Parathyroid adenoma (tissue), 2 donors: ENCODE measurements at regions not wholly inside any gene's neighbourhood (a gene's known extent, or its start where the extent isn't known, plus 50 kb on each side); places are given as distances from the start of the nearest gene placed in this dataset.

Experiments
- H2AFZ ChIP-seq: fragments of 300-600 bp; sonication (generic); one replicate; pipeline ENCODE4 v1.7.0; 2017; ENCODE audit warnings: antibody characterized with exemption, mild to moderate bottlenecking
- H3K27ac ChIP-seq: fragments of 300-600 bp; sonication (generic); one replicate; pipeline ENCODE4 v1.7.0; 2017
- H3K27me3 ChIP-seq: fragments of 300-600 bp; sonication (generic); one replicate; pipeline ENCODE4 v1.7.0; 2017; ENCODE audit warnings: low read length; ENCODE audit not compliant: control insufficient read depth, insufficient read depth
- H3K36me3 ChIP-seq: fragments of 300-600 bp; sonication (generic); one replicate; pipeline ENCODE4 v1.7.0; 2017; ENCODE audit warnings: low read length; ENCODE audit not compliant: control insufficient read depth, insufficient read depth
- H3K4me1 ChIP-seq: fragments of 300-600 bp; sonication (generic); one replicate; pipeline ENCODE4 v1.7.0; 2017; ENCODE audit warnings: control low read depth
- H3K4me2 ChIP-seq: fragments of 300-600 bp; sonication (generic); one replicate; pipeline ENCODE4 v1.7.0; 2017; ENCODE audit warnings: low read length
- H3K4me3 ChIP-seq: fragments of 300-600 bp; sonication (generic); one replicate; pipeline ENCODE4 v1.7.0; 2017; ENCODE audit warnings: low read depth, low read length
- H3K79me2 ChIP-seq: fragments of 300-600 bp; sonication (generic); one replicate; pipeline ENCODE4 v1.7.0; 2017; ENCODE audit warnings: control low read depth
- H3K9ac ChIP-seq: fragments of 300-600 bp; sonication (generic); one replicate; pipeline ENCODE4 v1.7.0; 2017; ENCODE audit warnings: mild to moderate bottlenecking
- H3K9me3 ChIP-seq: fragments of 300-600 bp; sonication (generic); one replicate; pipeline ENCODE4 v1.7.0; 2017; ENCODE audit warnings: low read length; ENCODE audit not compliant: control insufficient read depth
- CTCF ChIP-seq: fragments of 300-600 bp; sonication (generic); IDR thresholded peaks from one replicate; pipeline ENCODE4 v1.7.0; 2017; ENCODE audit warnings: antibody characterized with exemption, mild to moderate bottlenecking
- donor health status: primary hyperparathyroidism.

GRCh38 chr15:95290176-95290974 is 1040.1 kb upstream of the NR2F2 start:
- peak overlapping the region; percentile 49 for H3K27ac ChIP-seq
- no peak for TF ChIP-seq CTCF

GRCh38 chr15:95291898-95292472 is 1038.5 kb upstream of the NR2F2 start:
- Histone ChIP-seq H2AFZ (no peak overlapping the region), H3K79me2 (no peaks in the 10 kb centered on the region), H3K36me3 (no peaks in the 10 kb centered on the region), H3K9me3 (no peaks in the 10 kb centered on the region), H3K27ac (no peak overlapping the region), H3K9ac (no peak overlapping the region), H3K27me3 (no peaks in the 10 kb centered on the region), H3K4me2 (no peak overlapping the region), H3K4me1 (no peaks in the 10 kb centered on the region), H3K4me3 (no peak overlapping the region)
- peak; percentile 33 for TF ChIP-seq CTCF

More at GRCh38 chr15:95290176-95290974, 1040.1 kb upstream of the NR2F2 start:
- Histone ChIP-seq H2AFZ (peak overlapping the region; percentile 11), H3K9ac (no peak overlapping the region), H3K27me3 (no peaks in the 10 kb centered on the region), H3K79me2 (no peaks in the 10 kb centered on the region), H3K4me3 (no peak overlapping the region), H3K9me3 (no peaks in the 10 kb centered on the region), H3K4me2 (peak overlapping the region; percentile 59), H3K4me1 (no peaks in the 10 kb centered on the region), H3K36me3 (no peaks in the 10 kb centered on the region)

GRCh38 chr15:95292785-95293450 is 1037.6 kb upstream of the NR2F2 start:
- Histone ChIP-seq H3K27ac (no peak overlapping the region), H3K9ac (no peak overlapping the region)

GRCh38 chr15:95293456-95294031 is 1037.0 kb upstream of the NR2F2 start:
- no peak overlapping the region for H3K9ac ChIP-seq
- H3K36me3 ChIP-seq = no peaks in the 10 kb centered on the region
- no peaks in the 10 kb centered on the region for H3K27me3 ChIP-seq
- H2AFZ ChIP-seq = no peak overlapping the region
- H3K9me3 ChIP-seq = no peaks in the 10 kb centered on the region
- H3K79me2 ChIP-seq = no peaks in the 10 kb centered on the region
- no peak overlapping the region for H3K27ac ChIP-seq
- no peaks in the 10 kb centered on the region for H3K4me1 ChIP-seq
- no peak for TF ChIP-seq CTCF
- H3K4me3 ChIP-seq = no peak overlapping the region
- no peak overlapping the region for H3K4me2 ChIP-seq

More at GRCh38 chr15:95292785-95293450, 1037.6 kb upstream of the NR2F2 start:
- Histone ChIP-seq H3K9me3 (no peaks in the 10 kb centered on the region), H3K4me1 (no peaks in the 10 kb centered on the region), H3K36me3 (no peaks in the 10 kb centered on the region), H3K79me2 (no peaks in the 10 kb centered on the region), H3K27me3 (no peaks in the 10 kb centered on the region), H3K4me2 (no peak overlapping the region), H3K4me3 (no peak overlapping the region), H2AFZ (no peak overlapping the region)
- no peak for TF ChIP-seq CTCF
